ENCODE measurements at regions not wholly inside any gene's neighbourhood (a gene's known extent, or its start where the extent isn't known, plus 50 kb on each side); places are given as distances from the start of the nearest gene placed in this dataset.

DNA sequence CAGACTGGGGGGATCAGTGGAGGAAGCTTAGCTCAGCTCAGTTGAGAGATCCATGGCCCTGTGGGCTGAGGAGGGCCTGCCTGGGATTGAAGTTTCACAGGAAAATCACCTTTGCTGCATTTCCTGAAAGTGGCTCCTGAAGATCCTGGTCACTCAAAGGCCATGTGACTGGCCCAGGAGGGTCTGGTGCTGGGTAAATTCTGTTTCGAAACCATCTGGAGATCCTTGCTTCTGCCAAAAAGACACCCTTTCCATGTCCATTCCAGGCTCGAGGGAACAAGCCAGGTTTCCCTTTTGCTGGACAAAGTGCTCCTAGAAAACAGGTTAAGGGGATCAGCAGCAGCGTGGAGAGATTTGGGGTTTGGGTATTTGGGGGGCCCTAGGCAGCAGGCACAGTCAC, 293.3 kb downstream of the ZNF536 start:
- ChIA-PET CTCF (no interaction called here), POLR2A (no interaction called here)
- DNase-seq (ENCODE audit: extremely low spot score) = no peak
- TF ChIP-seq CTBP1 (IDR thresholded peaks at IDR 0.05; ENCODE audit: borderline replicate concordance) = no peak
- TF ChIP-seq BHLHE40 (IDR thresholded peaks at IDR 0.05; ENCODE audit: borderline replicate concordance) = no peak
- no peak for TF ChIP-seq NFRKB (IDR thresholded peaks at IDR 0.05)
- TF ChIP-seq LEF1 (IDR thresholded peaks at IDR 0.05; ENCODE audit: borderline replicate concordance) = no peak
- TF ChIP-seq SP1 (IDR thresholded peaks at IDR 0.05) = no peak
- no peak for TF ChIP-seq HDGF (IDR thresholded peaks at IDR 0.05; ENCODE audit: borderline replicate concordance)
- no peak for TF ChIP-seq FOXA1 (IDR thresholded peaks at IDR 0.05)
- TF ChIP-seq, protein P1, sequence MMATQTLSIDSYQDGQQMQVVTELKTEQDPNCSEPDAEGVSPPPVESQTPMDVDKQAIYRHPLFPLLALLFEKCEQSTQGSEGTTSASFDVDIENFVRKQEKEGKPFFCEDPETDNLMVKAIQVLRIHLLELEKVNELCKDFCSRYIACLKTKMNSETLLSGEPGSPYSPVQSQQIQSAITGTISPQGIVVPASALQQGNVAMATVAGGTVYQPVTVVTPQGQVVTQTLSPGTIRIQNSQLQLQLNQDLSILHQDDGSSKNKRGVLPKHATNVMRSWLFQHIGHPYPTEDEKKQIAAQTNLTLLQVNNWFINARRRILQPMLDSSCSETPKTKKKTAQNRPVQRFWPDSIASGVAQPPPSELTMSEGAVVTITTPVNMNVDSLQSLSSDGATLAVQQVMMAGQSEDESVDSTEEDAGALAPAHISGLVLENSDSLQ (IDR thresholded peaks at IDR 0.05) = no peak
- no peak for TF ChIP-seq ARNT (IDR thresholded peaks at IDR 0.05)
- TF ChIP-seq L3MBTL2 (conservative IDR thresholded peaks at IDR 0.05) = no peak
- TF ChIP-seq FOXM1 (IDR thresholded peaks at IDR 0.05; ENCODE audit: borderline replicate concordance) = no peak
- TF ChIP-seq TARDBP (IDR thresholded peaks at IDR 0.05) = no peak
- TF ChIP-seq SUZ12 (IDR thresholded peaks at IDR 0.05) = no peak

DNA sequence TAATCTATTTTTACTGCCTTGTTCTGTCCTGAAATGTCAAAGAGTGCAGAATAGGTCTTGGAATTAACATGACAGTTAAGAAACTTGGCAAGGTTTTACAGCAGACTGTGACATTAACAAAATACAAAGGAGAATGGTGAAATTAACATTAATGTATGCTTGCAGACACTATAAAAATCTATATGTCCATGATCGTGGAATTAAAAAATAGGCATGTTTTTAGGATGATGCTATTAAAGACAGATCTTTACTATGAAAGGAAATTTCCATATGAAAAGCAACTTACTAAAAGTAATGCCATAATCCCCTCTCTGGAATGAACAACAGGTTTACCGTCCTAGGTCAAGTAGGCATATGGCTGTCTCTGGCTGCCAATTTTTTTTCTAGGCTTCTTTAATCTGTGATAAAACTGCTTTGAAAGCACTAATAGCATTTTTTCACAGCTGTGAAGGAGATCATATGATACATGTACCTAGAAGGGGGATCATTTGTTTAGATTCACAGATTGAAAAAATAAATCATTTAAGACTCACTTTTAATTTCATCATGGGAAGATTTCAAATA, 291.5 kb downstream of the ZNF536 start:
- no peak for DNase-seq (ENCODE audit: extremely low spot score)
- TF ChIP-seq TARDBP (IDR thresholded peaks at IDR 0.05) (no peak), HDGF (IDR thresholded peaks at IDR 0.05; ENCODE audit: borderline replicate concordance) (no peak), BHLHE40 (IDR thresholded peaks at IDR 0.05; ENCODE audit: borderline replicate concordance) (no peak), ZNF384 (IDR thresholded peaks at IDR 0.05) (no peak), CTBP1 (IDR thresholded peaks at IDR 0.05; ENCODE audit: borderline replicate concordance) (no peak), SUZ12 (IDR thresholded peaks at IDR 0.05) (no peak), L3MBTL2 (conservative IDR thresholded peaks at IDR 0.05) (no peak)
- ChIA-PET CTCF (interaction anchor here (1.2 kb wide), 1 partner anchor 19 kb away, joined by 5 read pairs; no protein-coding TSS in a partner anchor), POLR2A (interaction anchor here (0.7 kb wide), 1 partner anchor 286 kb away, joined by 3 read pairs; no protein-coding TSS in a partner anchor)

DNA sequence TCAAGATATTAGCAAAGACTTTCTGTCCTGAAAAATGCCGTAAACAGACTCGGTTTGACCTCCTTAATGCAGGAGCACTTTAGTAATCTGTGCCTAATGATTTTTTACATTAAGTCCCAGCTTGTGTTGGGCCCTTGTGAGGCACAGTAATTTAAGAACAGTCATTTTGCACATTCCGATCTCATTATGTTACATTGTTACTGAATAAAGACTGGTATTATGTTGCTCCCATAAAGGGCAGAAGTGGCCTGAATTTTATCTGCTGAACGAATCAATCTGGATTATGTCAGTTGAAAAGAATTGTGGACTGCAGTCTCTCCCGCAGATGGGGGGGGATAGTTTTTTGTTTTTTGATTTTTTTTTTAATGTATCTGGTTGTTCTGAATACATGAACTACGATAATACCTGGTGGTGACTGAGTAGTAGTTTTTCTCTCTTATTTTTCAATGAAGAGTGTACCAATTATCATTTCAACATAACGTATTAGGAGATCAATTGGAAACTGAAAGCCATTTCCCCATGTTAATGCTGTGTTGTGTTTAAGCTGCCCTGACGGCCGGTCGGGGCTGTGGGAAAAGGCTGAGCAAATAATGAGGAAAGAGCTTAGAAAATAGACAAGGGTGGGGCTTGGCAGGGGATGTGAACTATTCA, 290.2 kb downstream of the ZNF536 start:
- ChIA-PET POLR2A (no interaction called here), CTCF (interaction anchor here (0.6 to 1.2 kb wide), 3 partner anchors 9 to 1429 kb away, joined by 3 to 6 read pairs (median 4); no protein-coding TSS in a partner anchor)
- no peak for DNase-seq (ENCODE audit: extremely low spot score)
- TF ChIP-seq FOXA1 (IDR thresholded peaks at IDR 0.05) (no peak), CTBP1 (IDR thresholded peaks at IDR 0.05; ENCODE audit: borderline replicate concordance) (no peak), ARNT (IDR thresholded peaks at IDR 0.05) (no peak), FOXM1 (IDR thresholded peaks at IDR 0.05; ENCODE audit: borderline replicate concordance) (no peak)

DNA sequence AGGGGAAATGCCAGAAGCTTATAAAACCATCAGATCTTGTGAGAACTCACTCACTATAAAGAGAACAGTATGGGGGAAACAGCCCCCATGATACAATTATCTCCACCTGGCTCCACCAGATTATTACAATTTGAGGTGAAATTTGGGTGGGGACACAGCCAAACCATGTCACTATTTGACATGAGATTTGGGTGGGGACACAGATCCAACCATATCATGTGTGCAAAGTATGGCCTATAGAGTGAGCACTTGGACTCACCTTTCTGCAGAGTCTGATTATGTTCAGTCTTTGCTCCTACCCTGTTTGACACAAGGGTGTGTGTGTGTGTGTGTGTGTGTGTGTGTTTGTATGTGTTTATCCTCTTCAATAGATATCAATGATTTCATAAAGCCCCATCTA, 287.5 kb downstream of the ZNF536 start:
- POLR2A ChIA-PET = no interaction called here
- TF ChIP-seq FOXM1 (IDR thresholded peaks at IDR 0.05; ENCODE audit: borderline replicate concordance) (no peak), ELF4 (IDR thresholded peaks at IDR 0.05) (no peak), TARDBP (IDR thresholded peaks at IDR 0.05) (no peak), ARNT (IDR thresholded peaks at IDR 0.05) (no peak), SUZ12 (IDR thresholded peaks at IDR 0.05) (no peak), ZNF384 (IDR thresholded peaks at IDR 0.05) (no peak), SP1 (IDR thresholded peaks at IDR 0.05) (no peak), FOXA1 (IDR thresholded peaks at IDR 0.05) (no peak), L3MBTL2 (conservative IDR thresholded peaks at IDR 0.05) (no peak), CTBP1 (IDR thresholded peaks at IDR 0.05; ENCODE audit: borderline replicate concordance) (no peak), BHLHE40 (IDR thresholded peaks at IDR 0.05; ENCODE audit: borderline replicate concordance) (no peak), NFRKB (IDR thresholded peaks at IDR 0.05) (no peak), FOXK2 (IDR thresholded peaks at IDR 0.05) (no peak), LEF1 (IDR thresholded peaks at IDR 0.05; ENCODE audit: borderline replicate concordance) (no peak), HDGF (IDR thresholded peaks at IDR 0.05; ENCODE audit: borderline replicate concordance) (no peak)
- TF ChIP-seq, protein P1 (IDR thresholded peaks at IDR 0.05) = no peak
- CTCF ChIA-PET = no interaction called here
- DNase-seq (ENCODE audit: extremely low spot score) = no peak

DNA sequence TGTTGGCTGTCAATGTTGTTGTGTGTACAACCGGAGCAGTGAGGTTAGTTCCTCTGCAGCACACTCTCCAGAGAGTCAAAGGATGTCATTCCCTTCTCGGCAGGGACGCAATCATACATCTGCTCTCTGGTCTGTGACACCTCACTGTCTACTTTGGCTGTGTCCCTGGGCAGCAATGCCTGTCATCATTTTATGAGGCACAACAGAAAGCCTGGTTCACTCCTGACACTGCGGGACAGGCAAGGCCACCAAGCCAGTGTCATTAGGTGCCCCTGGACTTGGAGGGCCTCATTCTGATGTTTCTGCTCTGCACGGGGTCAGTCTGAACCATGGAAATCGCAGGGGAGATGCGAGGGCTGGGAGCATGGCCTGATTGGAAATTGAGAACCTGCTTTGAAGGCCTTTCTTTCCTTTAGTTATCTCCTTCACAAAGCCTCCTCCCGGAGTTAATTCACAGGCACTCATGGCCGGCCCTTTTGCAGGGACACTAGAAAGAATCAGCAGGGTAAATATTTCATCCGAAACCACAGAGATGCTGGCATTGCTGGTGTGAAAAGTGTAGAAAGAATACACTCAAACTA, 284.4 kb downstream of the ZNF536 start:
- no peak for DNase-seq (ENCODE audit: extremely low spot score)
- no peak for TF ChIP-seq SUZ12 (IDR thresholded peaks at IDR 0.05)
- no peak for TF ChIP-seq FOXA1 (IDR thresholded peaks at IDR 0.05)
- TF ChIP-seq ELF4 (IDR thresholded peaks at IDR 0.05) = no peak
- TF ChIP-seq ZNF384 (IDR thresholded peaks at IDR 0.05) = no peak
- no peak for TF ChIP-seq FOXM1 (IDR thresholded peaks at IDR 0.05; ENCODE audit: borderline replicate concordance)
- TF ChIP-seq, protein P1 (IDR thresholded peaks at IDR 0.05) = no peak
- TF ChIP-seq L3MBTL2 (conservative IDR thresholded peaks at IDR 0.05) = no peak
- TF ChIP-seq ARNT (IDR thresholded peaks at IDR 0.05) = no peak
- no peak for TF ChIP-seq SP1 (IDR thresholded peaks at IDR 0.05)
- no peak for TF ChIP-seq FOXK2 (IDR thresholded peaks at IDR 0.05)
- TF ChIP-seq HDGF (IDR thresholded peaks at IDR 0.05; ENCODE audit: borderline replicate concordance) = no peak
- TF ChIP-seq LEF1 (IDR thresholded peaks at IDR 0.05; ENCODE audit: borderline replicate concordance) = no peak
- no peak for TF ChIP-seq TARDBP (IDR thresholded peaks at IDR 0.05)
- no peak for TF ChIP-seq CTBP1 (IDR thresholded peaks at IDR 0.05; ENCODE audit: borderline replicate concordance)
- no peak for TF ChIP-seq NFRKB (IDR thresholded peaks at IDR 0.05)
- no peak for TF ChIP-seq BHLHE40 (IDR thresholded peaks at IDR 0.05; ENCODE audit: borderline replicate concordance)
- POLR2A ChIA-PET = no interaction called here
- CTCF ChIA-PET = no interaction called here

All from HEK293T (cell line).